ENCODE measurements at regions not wholly inside any gene's neighbourhood (a gene's known extent, or its start where the extent isn't known, plus 50 kb on each side); places are given as distances from the start of the nearest gene placed in this dataset.

GRCh38 chr4:36426741-36427140, 145.3 kb downstream of the DTHD1 start:
- 74 to 83% (median 81%) methylated on average over 5 of the region's 5 CpGs for WGBS, 3 donors
- Histone ChIP-seq H3K4me1 (ENCODE audit: control insufficient read depth in 3 of 3, insufficient read depth in 2 of 3, low read depth in 1 of 3, low read length in 2 of 3) (no peaks in the 10 kb centered on the region), H3K9me3 (ENCODE audit: control insufficient read depth in 2 of 2, insufficient read depth in 1 of 2, low read depth in 1 of 2, low read length in 1 of 2) (no peaks in the 10 kb centered on the region), H3K36me3 (ENCODE audit: control insufficient read depth in 3 of 3, insufficient read depth in 2 of 3, low read depth in 1 of 3, low read length in 3 of 3) (no peaks in the 10 kb centered on the region), H3K27ac (ENCODE audit: low read depth in 1 of 3, low read length in 2 of 3) (no peak overlapping the region), H3K27me3 (ENCODE audit: control insufficient read depth in 3 of 3, insufficient read depth in 3 of 3, low read length in 3 of 3) (peaks cover 0 to 5% (median 0%) of the 10 kb centered on the region in 3 donors), H3K4me3 (ENCODE audit: low read depth in 1 of 3, low read length in 3 of 3) (no peak overlapping the region)
- FAIRE-seq = no peak
- DNase-seq = no peak

GRCh38 chr4:36427696-36428095, 146.3 kb downstream of the DTHD1 start:
- whole genome bisulfite sequencing, 3 donors = 32 to 56% (median 42%) methylated on average over 2 of the region's 2 CpGs
- no peak for FAIRE-seq
- no peak overlapping the region for H3K27ac ChIP-seq (ENCODE audit: low read depth in 1 of 3, low read length in 2 of 3)
- H3K36me3 ChIP-seq (ENCODE audit: control insufficient read depth in 3 of 3, insufficient read depth in 2 of 3, low read depth in 1 of 3, low read length in 3 of 3) = no peaks in the 10 kb centered on the region
- no peaks in the 10 kb centered on the region for H3K9me3 ChIP-seq (ENCODE audit: control insufficient read depth in 2 of 2, insufficient read depth in 1 of 2, low read depth in 1 of 2, low read length in 1 of 2)
- no peak for DNase-seq
- H3K4me1 ChIP-seq (ENCODE audit: control insufficient read depth in 3 of 3, insufficient read depth in 2 of 3, low read depth in 1 of 3, low read length in 2 of 3) = no peaks in the 10 kb centered on the region
- peaks cover 0 to 4% (median 0%) of the 10 kb centered on the region in 3 donors for H3K27me3 ChIP-seq (ENCODE audit: control insufficient read depth in 3 of 3, insufficient read depth in 3 of 3, low read length in 3 of 3)
- H3K4me3 ChIP-seq (ENCODE audit: low read depth in 1 of 3, low read length in 3 of 3) = no peak overlapping the region

- FAIRE-seq = no peak
These were observed 151.2 kb downstream of the DTHD1 start for GRCh38 chr4:36432586-36432985.

GRCh38 chr4:36439556-36439955, 158.1 kb downstream of the DTHD1 start:
- no peaks in the 10 kb centered on the region for H3K27me3 ChIP-seq (ENCODE audit: control insufficient read depth in 3 of 3, insufficient read depth in 3 of 3, low read length in 3 of 3)
- no peaks in the 10 kb centered on the region for H3K36me3 ChIP-seq (ENCODE audit: control insufficient read depth in 3 of 3, insufficient read depth in 2 of 3, low read depth in 1 of 3, low read length in 3 of 3)
- H3K9me3 ChIP-seq (ENCODE audit: control insufficient read depth in 2 of 2, insufficient read depth in 1 of 2, low read depth in 1 of 2, low read length in 1 of 2) = no peaks in the 10 kb centered on the region
- 50 to 63% (median 52%) methylated on average over 4 of the region's 4 CpGs for WGBS, 3 donors
- no peak for DNase-seq
- H3K4me3 ChIP-seq (ENCODE audit: low read depth in 1 of 3, low read length in 3 of 3) = no peak overlapping the region
- H3K27ac ChIP-seq (ENCODE audit: low read depth in 1 of 3, low read length in 2 of 3) = no peak overlapping the region
- H3K4me1 ChIP-seq (ENCODE audit: control insufficient read depth in 3 of 3, insufficient read depth in 2 of 3, low read depth in 1 of 3, low read length in 2 of 3) = no peaks in the 10 kb centered on the region
- FAIRE-seq = no peak

More at GRCh38 chr4:36432586-36432985, 151.2 kb downstream of the DTHD1 start:
- Histone ChIP-seq H3K27ac (ENCODE audit: low read depth in 1 of 3, low read length in 2 of 3) (no peak overlapping the region), H3K9me3 (ENCODE audit: control insufficient read depth in 2 of 2, insufficient read depth in 1 of 2, low read depth in 1 of 2, low read length in 1 of 2) (no peaks in the 10 kb centered on the region), H3K4me3 (ENCODE audit: low read depth in 1 of 3, low read length in 3 of 3) (no peak overlapping the region), H3K4me1 (ENCODE audit: control insufficient read depth in 3 of 3, insufficient read depth in 2 of 3, low read depth in 1 of 3, low read length in 2 of 3) (no peaks in the 10 kb centered on the region), H3K27me3 (ENCODE audit: control insufficient read depth in 3 of 3, insufficient read depth in 3 of 3, low read length in 3 of 3) (peaks cover 0 to 3% (median 0%) of the 10 kb centered on the region in 3 donors), H3K36me3 (ENCODE audit: control insufficient read depth in 3 of 3, insufficient read depth in 2 of 3, low read depth in 1 of 3, low read length in 3 of 3) (no peaks in the 10 kb centered on the region)
- DNase-seq = no peak
- WGBS, 3 donors = 84 to 96% (median 86%) methylated on average over 2 of the region's 2 CpGs

GRCh38 chr4:36445480-36445879, 164.1 kb downstream of the DTHD1 start:
- H3K27me3 ChIP-seq (ENCODE audit: control insufficient read depth in 3 of 3, insufficient read depth in 3 of 3, low read length in 3 of 3) = no peaks in the 10 kb centered on the region
- WGBS, 3 donors = 65 to 85% (median 77%) methylated on average over 2 of the region's 2 CpGs

GRCh38 chr4:36446275-36446674, 164.9 kb downstream of the DTHD1 start:
- no peak for FAIRE-seq
- 70 to 71% (median 71%) methylated on average over 3 of the region's 3 CpGs for WGBS, 3 donors
- no peaks in the 10 kb centered on the region for H3K4me1 ChIP-seq (ENCODE audit: control insufficient read depth in 3 of 3, insufficient read depth in 2 of 3, low read depth in 1 of 3, low read length in 2 of 3)

More at GRCh38 chr4:36445480-36445879, 164.1 kb downstream of the DTHD1 start:
- Histone ChIP-seq H3K9me3 (ENCODE audit: control insufficient read depth in 2 of 2, insufficient read depth in 1 of 2, low read depth in 1 of 2, low read length in 1 of 2) (no peaks in the 10 kb centered on the region), H3K27ac (ENCODE audit: low read depth in 1 of 3, low read length in 2 of 3) (no peak overlapping the region), H3K4me3 (ENCODE audit: low read depth in 1 of 3, low read length in 3 of 3) (no peak overlapping the region), H3K36me3 (ENCODE audit: control insufficient read depth in 3 of 3, insufficient read depth in 2 of 3, low read depth in 1 of 3, low read length in 3 of 3) (no peaks in the 10 kb centered on the region), H3K4me1 (ENCODE audit: control insufficient read depth in 3 of 3, insufficient read depth in 2 of 3, low read depth in 1 of 3, low read length in 2 of 3) (no peaks in the 10 kb centered on the region)
- no peak for DNase-seq
- no peak for FAIRE-seq

GRCh38 chr4:36461344-36461743, 179.9 kb downstream of the DTHD1 start:
- H3K27ac ChIP-seq (ENCODE audit: low read depth in 1 of 3, low read length in 2 of 3) = no peak overlapping the region
- H3K4me1 ChIP-seq (ENCODE audit: control insufficient read depth in 3 of 3, insufficient read depth in 2 of 3, low read depth in 1 of 3, low read length in 2 of 3) = no peaks in the 10 kb centered on the region
- no peak overlapping the region for H3K4me3 ChIP-seq (ENCODE audit: low read depth in 1 of 3, low read length in 3 of 3)
- 31 to 68% (median 55%) methylated on average over 4 of the region's 4 CpGs for WGBS, 3 donors
- no peaks in the 10 kb centered on the region for H3K36me3 ChIP-seq (ENCODE audit: control insufficient read depth in 3 of 3, insufficient read depth in 2 of 3, low read depth in 1 of 3, low read length in 3 of 3)
- DNase-seq (no peak), FAIRE-seq (no peak)
- no peaks in the 10 kb centered on the region for H3K9me3 ChIP-seq (ENCODE audit: control insufficient read depth in 2 of 2, insufficient read depth in 1 of 2, low read depth in 1 of 2, low read length in 1 of 2)
- no peaks in the 10 kb centered on the region for H3K27me3 ChIP-seq (ENCODE audit: control insufficient read depth in 3 of 3, insufficient read depth in 3 of 3, low read length in 3 of 3)

More at GRCh38 chr4:36446275-36446674, 164.9 kb downstream of the DTHD1 start:
- Histone ChIP-seq H3K9me3 (ENCODE audit: control insufficient read depth in 2 of 2, insufficient read depth in 1 of 2, low read depth in 1 of 2, low read length in 1 of 2) (no peaks in the 10 kb centered on the region), H3K36me3 (ENCODE audit: control insufficient read depth in 3 of 3, insufficient read depth in 2 of 3, low read depth in 1 of 3, low read length in 3 of 3) (no peaks in the 10 kb centered on the region), H3K27ac (ENCODE audit: low read depth in 1 of 3, low read length in 2 of 3) (no peak overlapping the region), H3K27me3 (ENCODE audit: control insufficient read depth in 3 of 3, insufficient read depth in 3 of 3, low read length in 3 of 3) (no peaks in the 10 kb centered on the region), H3K4me3 (ENCODE audit: low read depth in 1 of 3, low read length in 3 of 3) (no peak overlapping the region)
- no peak for DNase-seq

- Histone ChIP-seq H3K4me1 (ENCODE audit: control insufficient read depth in 3 of 3, insufficient read depth in 2 of 3, low read depth in 1 of 3, low read length in 2 of 3) (no peaks in the 10 kb centered on the region), H3K27ac (ENCODE audit: low read depth in 1 of 3, low read length in 2 of 3) (no peak overlapping the region), H3K36me3 (ENCODE audit: control insufficient read depth in 3 of 3, insufficient read depth in 2 of 3, low read depth in 1 of 3, low read length in 3 of 3) (no peaks in the 10 kb centered on the region), H3K27me3 (ENCODE audit: control insufficient read depth in 3 of 3, insufficient read depth in 3 of 3, low read length in 3 of 3) (no peaks in the 10 kb centered on the region), H3K9me3 (ENCODE audit: control insufficient read depth in 2 of 2, insufficient read depth in 1 of 2, low read depth in 1 of 2, low read length in 1 of 2) (no peaks in the 10 kb centered on the region), H3K4me3 (ENCODE audit: low read depth in 1 of 3, low read length in 3 of 3) (no peak overlapping the region)
- WGBS, 3 donors = 47 to 85% (median 73%) methylated on average over 2 of the region's 2 CpGs
- DNase-seq (no peak), FAIRE-seq (no peak)
These were observed 186.3 kb downstream of the DTHD1 start for GRCh38 chr4:36467670-36468069.

GRCh38 chr4:36471903-36472302, 190.5 kb downstream of the DTHD1 start:
- DNase-seq (no peak), FAIRE-seq (no peak)
- Histone ChIP-seq H3K27ac (ENCODE audit: low read depth in 1 of 3, low read length in 2 of 3) (no peak overlapping the region), H3K27me3 (ENCODE audit: control insufficient read depth in 3 of 3, insufficient read depth in 3 of 3, low read length in 3 of 3) (no peaks in the 10 kb centered on the region), H3K4me3 (ENCODE audit: low read depth in 1 of 3, low read length in 3 of 3) (no peak overlapping the region), H3K36me3 (ENCODE audit: control insufficient read depth in 3 of 3, insufficient read depth in 2 of 3, low read depth in 1 of 3, low read length in 3 of 3) (no peaks in the 10 kb centered on the region), H3K4me1 (ENCODE audit: control insufficient read depth in 3 of 3, insufficient read depth in 2 of 3, low read depth in 1 of 3, low read length in 2 of 3) (no peaks in the 10 kb centered on the region), H3K9me3 (ENCODE audit: control insufficient read depth in 2 of 2, insufficient read depth in 1 of 2, low read depth in 1 of 2, low read length in 1 of 2) (no peaks in the 10 kb centered on the region)
- WGBS, 3 donors = 77 to 81% (median 81%) methylated on average over 2 of the region's 2 CpGs
